Duodenal mucosa (tissue), 2 donors: ENCODE measurements at regions not wholly inside any gene's neighbourhood (a gene's known extent, or its start where the extent isn't known, plus 50 kb on each side); places are given as distances from the start of the nearest gene placed in this dataset.

Source experiments
- H3K27ac ChIP-seq: one replicate; pipeline ENCODE4 v1.7.0; 2013; ENCODE audit warnings: low read depth, low read length
- H3K27me3 ChIP-seq, 2 donors: one replicate each; pipeline ENCODE4 v1.7.0; 2013; ENCODE audit warnings: low read length in 2 of 2, control low read depth in 1 of 2; ENCODE audit not compliant: insufficient read depth in 2 of 2, control insufficient read depth in 1 of 2
- H3K36me3 ChIP-seq, 2 donors: one replicate each; pipeline ENCODE4 v1.7.0; 2013; ENCODE audit warnings: low read length in 2 of 2, control low read depth in 1 of 2; ENCODE audit not compliant: insufficient read depth in 2 of 2, control insufficient read depth in 1 of 2
- H3K4me1 ChIP-seq, 2 donors: one replicate each; pipeline ENCODE4 v1.7.0; 2013; ENCODE audit warnings: low read length in 2 of 2, control low read depth in 1 of 2; ENCODE audit not compliant: insufficient read depth in 2 of 2, control insufficient read depth in 1 of 2
- H3K4me3 ChIP-seq, 2 donors: one replicate each; pipeline ENCODE4 v1.7.0; 2013; ENCODE audit warnings: low read length in 2 of 2, low read depth in 1 of 2
- H3K9ac ChIP-seq, 2 donors: one replicate each; pipeline ENCODE4 v1.7.0; 2013; ENCODE audit warnings: low read length in 2 of 2, low read depth in 1 of 2
- H3K9me3 ChIP-seq, 2 donors: one replicate each; pipeline ENCODE4 v1.7.0; 2013; ENCODE audit warnings: low read length in 2 of 2, control low read depth in 1 of 2; ENCODE audit not compliant: control insufficient read depth in 1 of 2

DNA sequence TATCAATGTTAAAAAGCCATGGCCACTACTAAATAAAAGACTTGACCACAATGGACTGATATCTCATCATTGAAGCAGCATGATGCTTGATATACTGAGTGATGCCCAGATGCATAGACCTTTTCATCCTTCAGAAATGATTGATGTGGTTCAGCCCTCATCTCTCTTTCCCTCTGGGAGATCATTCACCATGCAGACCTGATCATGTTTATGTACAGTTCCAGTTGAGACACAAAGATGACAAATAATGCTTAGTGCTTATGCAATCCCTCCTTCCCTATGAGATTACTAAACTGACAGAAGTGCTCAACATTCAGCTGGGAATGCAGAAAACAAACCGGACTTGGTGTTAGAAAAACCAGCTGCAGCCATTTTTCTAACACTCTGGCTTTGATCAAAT is 91.9 kb upstream of the TLR4 start:
- no peaks in the 10 kb centered on the region for H3K27me3 ChIP-seq
- no peak overlapping the region for H3K4me3 ChIP-seq
- H3K36me3 ChIP-seq = no peaks in the 10 kb centered on the region
- H3K9me3 ChIP-seq = no peaks in the 10 kb centered on the region
- no peaks in the 10 kb centered on the region for H3K4me1 ChIP-seq
- H3K27ac ChIP-seq = no peak overlapping the region
- no peak overlapping the region for H3K9ac ChIP-seq

DNA sequence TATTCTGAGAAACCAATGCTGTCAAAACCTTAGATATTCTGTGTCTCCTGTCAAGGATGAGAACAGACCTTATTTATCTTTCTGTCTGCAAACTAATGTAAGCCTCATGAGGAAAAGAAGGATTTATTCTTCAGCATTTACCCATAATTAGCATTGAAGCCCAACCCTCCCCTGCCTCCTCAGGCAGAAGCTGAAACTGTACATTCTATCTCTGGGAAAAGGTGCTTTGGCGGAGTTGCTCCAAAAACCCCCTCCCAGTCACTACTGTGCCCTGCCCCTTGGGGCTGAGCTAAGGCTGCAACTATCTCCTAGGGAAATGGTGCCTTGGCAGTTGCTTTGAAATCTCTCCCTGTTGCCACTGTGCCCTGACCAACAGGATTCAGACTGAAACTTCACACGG is 106.2 kb upstream of the TLR4 start:
- Histone ChIP-seq H3K36me3 (no peaks in the 10 kb centered on the region), H3K4me3 (no peak overlapping the region), H3K9me3 (no peaks in the 10 kb centered on the region), H3K27ac (no peak overlapping the region), H3K27me3 (no peaks in the 10 kb centered on the region), H3K9ac (no peak overlapping the region), H3K4me1 (no peaks in the 10 kb centered on the region)

GRCh38 chr9:117596678-117597077 is 107.5 kb upstream of the TLR4 start:
- H3K9me3 ChIP-seq = no peaks in the 10 kb centered on the region

DNA sequence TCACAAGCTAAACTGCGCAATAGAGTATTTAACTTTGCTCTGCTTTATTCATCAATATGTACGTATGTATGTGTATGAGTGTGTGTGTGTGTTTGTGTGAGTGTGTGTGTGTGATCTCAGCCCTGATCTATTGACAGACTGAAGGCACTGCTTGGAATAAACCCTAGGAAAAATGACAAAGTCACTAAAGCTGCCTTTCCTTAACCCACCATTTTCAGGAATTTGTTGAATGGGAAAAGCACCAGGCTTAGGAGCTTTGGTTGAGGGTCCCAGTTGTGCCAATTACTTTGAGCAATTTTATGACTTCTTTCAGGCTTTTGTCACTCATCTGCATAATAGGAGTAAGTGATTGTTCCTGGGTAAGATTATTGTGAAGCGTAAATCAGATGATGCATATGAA is 108.6 kb upstream of the TLR4 start:
- Histone ChIP-seq H3K36me3 (no peaks in the 10 kb centered on the region), H3K9me3 (no peaks in the 10 kb centered on the region), H3K9ac (no peak overlapping the region), H3K27me3 (no peaks in the 10 kb centered on the region), H3K4me3 (no peak overlapping the region), H3K27ac (no peak overlapping the region), H3K4me1 (no peaks in the 10 kb centered on the region)

More at GRCh38 chr9:117596678-117597077, 107.5 kb upstream of the TLR4 start:
- Histone ChIP-seq H3K4me3 (no peak overlapping the region), H3K4me1 (no peaks in the 10 kb centered on the region), H3K9ac (no peak overlapping the region), H3K27me3 (no peaks in the 10 kb centered on the region), H3K27ac (no peak overlapping the region), H3K36me3 (no peaks in the 10 kb centered on the region)

DNA sequence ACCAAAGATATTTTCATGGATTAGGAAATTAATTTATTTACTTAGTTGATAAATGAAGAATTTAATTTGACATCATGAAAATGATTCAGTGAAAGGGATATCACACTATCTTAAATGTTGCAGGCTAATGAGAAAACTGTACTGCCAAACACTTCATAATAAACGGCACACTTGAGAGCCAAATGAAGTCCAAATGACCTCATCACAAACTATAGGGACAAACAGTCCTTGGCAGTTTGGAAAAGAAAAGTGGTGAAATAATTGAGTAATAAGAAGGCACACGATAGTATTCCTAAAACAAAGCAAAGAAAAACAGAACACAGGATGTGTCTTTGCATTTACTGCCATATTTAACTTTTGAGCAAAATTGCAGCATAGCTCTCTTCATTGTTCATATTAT is 116.9 kb upstream of the TLR4 start:
- Histone ChIP-seq H3K36me3 (no peaks in the 10 kb centered on the region), H3K9ac (no peak overlapping the region), H3K4me3 (no peak overlapping the region), H3K27ac (no peak overlapping the region), H3K27me3 (no peaks in the 10 kb centered on the region), H3K4me1 (no peaks in the 10 kb centered on the region), H3K9me3 (no peaks in the 10 kb centered on the region)

DNA sequence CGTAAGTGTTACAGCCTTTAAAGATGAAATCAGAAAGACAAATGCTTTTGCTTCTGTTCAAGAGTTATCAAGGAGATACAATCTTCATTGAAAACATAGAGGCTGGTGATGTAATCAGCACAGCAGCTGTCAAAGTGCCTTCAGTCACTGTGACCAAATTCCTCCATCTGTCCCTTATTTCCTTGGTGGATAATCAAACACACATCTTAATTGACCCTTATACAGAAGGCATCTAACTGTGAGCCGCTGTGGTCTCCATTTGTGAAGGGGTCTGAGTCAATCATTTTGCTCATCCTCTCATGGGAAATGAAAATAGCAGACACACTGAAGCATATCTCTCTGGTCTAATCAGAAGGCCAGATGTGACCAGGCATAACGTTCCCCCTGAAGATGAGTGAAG is 130.1 kb upstream of the TLR4 start:
- Histone ChIP-seq H3K4me1 (no peaks in the 10 kb centered on the region), H3K36me3 (no peaks in the 10 kb centered on the region), H3K9me3 (no peaks in the 10 kb centered on the region), H3K27ac (no peak overlapping the region), H3K4me3 (no peak overlapping the region), H3K27me3 (no peaks in the 10 kb centered on the region), H3K9ac (no peak overlapping the region)

- no peak overlapping the region for H3K9ac ChIP-seq
- H3K27me3 ChIP-seq = no peaks in the 10 kb centered on the region
- no peaks in the 10 kb centered on the region for H3K9me3 ChIP-seq
- H3K4me1 ChIP-seq = no peaks in the 10 kb centered on the region
- H3K4me3 ChIP-seq = no peak overlapping the region
- H3K36me3 ChIP-seq = no peaks in the 10 kb centered on the region
- no peak overlapping the region for H3K27ac ChIP-seq
These were observed 139.4 kb upstream of the TLR4 start for GRCh38 chr9:117564839-117565238.

- Histone ChIP-seq H3K27me3 (no peaks in the 10 kb centered on the region), H3K4me1 (no peaks in the 10 kb centered on the region), H3K4me3 (no peak overlapping the region), H3K9me3 (no peaks in the 10 kb centered on the region), H3K36me3 (no peaks in the 10 kb centered on the region), H3K9ac (no peak overlapping the region), H3K27ac (no peak overlapping the region)
These were observed 142.4 kb upstream of the TLR4 start for GRCh38 chr9:117561761-117562160.

DNA sequence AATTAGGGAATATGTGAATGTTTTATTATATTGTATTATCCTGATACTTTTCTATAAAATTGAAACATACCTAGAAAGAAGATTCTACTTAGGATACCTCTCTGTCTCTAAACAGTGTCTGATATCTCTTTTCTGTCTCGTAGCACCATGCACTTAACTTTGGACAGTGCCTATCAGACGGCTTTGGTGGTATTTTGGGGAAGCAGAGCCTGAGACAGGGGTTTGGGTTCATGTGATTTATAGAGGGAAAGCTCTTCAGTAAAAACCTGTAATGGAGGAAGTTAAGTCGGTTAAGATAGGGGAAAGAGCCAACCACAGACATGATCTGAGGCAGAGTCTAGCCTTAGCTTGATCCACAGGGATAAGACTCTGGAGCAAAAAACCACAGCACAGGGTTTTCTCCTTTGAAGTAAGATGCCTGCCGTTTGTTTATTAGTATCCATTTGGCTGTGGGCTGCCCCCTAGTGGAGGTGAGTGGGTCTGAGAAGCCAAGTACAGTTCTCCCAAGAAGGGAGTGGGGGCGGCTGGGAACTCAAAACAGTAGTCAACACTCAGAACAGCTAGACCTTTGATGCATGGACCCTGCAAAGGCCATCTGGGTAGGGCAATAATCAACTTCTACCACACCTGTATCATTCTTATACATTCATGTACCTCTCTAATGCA is 141.2 kb upstream of the ASTN2 start:
- Histone ChIP-seq H3K27me3 (no peaks in the 10 kb centered on the region), H3K4me3 (no peak overlapping the region), H3K9ac (no peak overlapping the region), H3K9me3 (no peaks in the 10 kb centered on the region), H3K36me3 (no peaks in the 10 kb centered on the region), H3K4me1 (no peaks in the 10 kb centered on the region), H3K27ac (no peak overlapping the region)

DNA sequence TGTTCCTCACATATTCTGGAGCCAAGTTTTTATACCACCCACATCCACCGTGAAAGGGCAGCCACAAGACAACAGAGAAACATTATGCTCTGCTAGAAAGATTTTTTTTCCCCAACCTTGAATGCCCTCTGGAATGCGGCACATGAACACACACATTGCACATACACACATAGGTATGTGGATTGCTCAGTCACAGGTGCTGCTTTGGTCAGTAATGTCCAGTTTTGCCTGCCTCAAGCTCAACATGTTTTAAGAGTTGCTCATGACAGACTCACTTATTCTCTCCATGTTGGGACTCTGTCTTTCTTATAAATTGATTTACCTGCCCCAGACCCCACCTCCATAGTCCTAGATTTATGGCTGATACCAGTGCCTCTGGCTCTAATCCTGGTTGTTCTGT is 138.0 kb upstream of the ASTN2 start:
- no peaks in the 10 kb centered on the region for H3K27me3 ChIP-seq
- H3K9ac ChIP-seq = no peak overlapping the region
- H3K4me1 ChIP-seq = no peaks in the 10 kb centered on the region
- no peaks in the 10 kb centered on the region for H3K9me3 ChIP-seq
- no peak overlapping the region for H3K27ac ChIP-seq
- H3K4me3 ChIP-seq = no peak overlapping the region
- H3K36me3 ChIP-seq = no peaks in the 10 kb centered on the region

- Histone ChIP-seq H3K4me3 (no peak overlapping the region), H3K9me3 (no peaks in the 10 kb centered on the region), H3K27me3 (no peaks in the 10 kb centered on the region), H3K4me1 (peaks cover 6% of the 10 kb centered on the region in 2 donors), H3K9ac (no peak overlapping the region), H3K36me3 (no peaks in the 10 kb centered on the region), H3K27ac (no peak overlapping the region)
These were observed 136.3 kb upstream of the ASTN2 start for GRCh38 chr9:117551171-117551570.
